Lower lobe of right lung (tissue), 2 donors: ENCODE measurements at regions not wholly inside any gene's neighbourhood (a gene's known extent, or its start where the extent isn't known, plus 50 kb on each side); places are given as distances from the start of the nearest gene placed in this dataset.

Experiments
- ATAC-seq, 2 donors: fragments of 200-7000 bp; cut with Tn5 transposase; one replicate each; pipeline ENCODE4 v1.9.1; 2020 to 2022; ENCODE audit warnings: mild to moderate bottlenecking in 2 of 2, moderate library complexity in 2 of 2
- DNase-seq: peaks from one replicate; pipeline ENCODE4 v3.0.0-alpha.2; 2020
- H3K27ac ChIP-seq: fragments of 200-600 bp; one replicate; pipeline ENCODE4 v1.8.0; 2022
- H3K27me3 ChIP-seq: fragments of 200-600 bp; one replicate; pipeline ENCODE4 v1.8.0; 2022; ENCODE audit warnings: low read depth
- H3K36me3 ChIP-seq: fragments of 200-600 bp; one replicate; pipeline ENCODE4 v1.8.0; 2022; ENCODE audit warnings: mild to moderate bottlenecking
- H3K4me1 ChIP-seq: fragments of 200-600 bp; one replicate; pipeline ENCODE4 v1.8.0; 2022
- H3K4me3 ChIP-seq: fragments of 200-600 bp; one replicate; pipeline ENCODE4 v1.8.0; 2022; ENCODE audit warnings: mild to moderate bottlenecking
- H3K9me3 ChIP-seq: fragments of 200-600 bp; one replicate; pipeline ENCODE4 v1.8.0; 2022
- CTCF ChIP-seq: fragments of 200-600 bp; IDR thresholded peaks from one replicate; pipeline ENCODE4 v1.8.0; 2022; ENCODE audit warnings: antibody characterized with exemption, mild to moderate bottlenecking
- intact Hi-C: fragments of 100-400 bp; cut with DNase I; formaldehyde crosslinking; loops from one replicate; pipeline ENCODE4 v1.11.0; 2022
- donor health status: DM: no; HTN: yes; CAD: no; lungs with severe emphysema.

- no peak for DNase-seq
- Histone ChIP-seq H3K27me3 (no peaks in the 10 kb centered on the region), H3K9me3 (no peaks in the 10 kb centered on the region), H3K36me3 (no peaks in the 10 kb centered on the region), H3K4me3 (no peak overlapping the region), H3K27ac (no peak overlapping the region), H3K4me1 (no peaks in the 10 kb centered on the region)
- no peak for ATAC-seq
- intact Hi-C loops, result no loop called here
- no peak for TF ChIP-seq CTCF
Observed at GRCh38 chr14:49401373-49401772, 184.8 kb downstream of the RPS29 start.

GRCh38 chr14:49396801-49397200 lies 189.4 kb downstream of the RPS29 start:
- Histone ChIP-seq H3K4me3 (no peak overlapping the region), H3K36me3 (no peaks in the 10 kb centered on the region), H3K27ac (no peak overlapping the region), H3K9me3 (no peaks in the 10 kb centered on the region), H3K4me1 (no peaks in the 10 kb centered on the region), H3K27me3 (no peaks in the 10 kb centered on the region)
- TF ChIP-seq CTCF, result no peak
- intact Hi-C loops, result no loop called here
- DNase-seq (no peak), ATAC-seq (no peak)

GRCh38 chr14:49381778-49382177 lies 204.4 kb downstream of the RPS29 start:
- no peaks in the 10 kb centered on the region for H3K36me3 ChIP-seq
- H3K9me3 ChIP-seq, result no peaks in the 10 kb centered on the region
- intact Hi-C loops, result no loop called here
- H3K4me1 ChIP-seq, result no peaks in the 10 kb centered on the region
- no peak for TF ChIP-seq CTCF
- no peaks in the 10 kb centered on the region for H3K27me3 ChIP-seq
- no peak overlapping the region for H3K4me3 ChIP-seq
- ATAC-seq, result no peak
- no peak for DNase-seq
- H3K27ac ChIP-seq, result no peak overlapping the region

GRCh38 chr14:49367696-49368095 lies 218.5 kb downstream of the RPS29 start:
- TF ChIP-seq CTCF, result no peak
- Histone ChIP-seq H3K9me3 (no peaks in the 10 kb centered on the region), H3K27ac (no peak overlapping the region), H3K4me1 (no peaks in the 10 kb centered on the region), H3K4me3 (no peak overlapping the region), H3K27me3 (no peaks in the 10 kb centered on the region), H3K36me3 (no peaks in the 10 kb centered on the region)
- intact Hi-C loops, result no loop called here
- ATAC-seq, result no peak
- no peak for DNase-seq

GRCh38 chr14:49366416-49366815 lies 219.8 kb downstream of the RPS29 start:
- no peaks in the 10 kb centered on the region for H3K9me3 ChIP-seq
- H3K27me3 ChIP-seq, result no peaks in the 10 kb centered on the region
- ATAC-seq (no peak), DNase-seq (no peak)
- TF ChIP-seq CTCF, result no peak
- no peaks in the 10 kb centered on the region for H3K4me1 ChIP-seq
- intact Hi-C loops, result no loop called here
- H3K36me3 ChIP-seq, result no peaks in the 10 kb centered on the region
- no peak overlapping the region for H3K27ac ChIP-seq
- no peak overlapping the region for H3K4me3 ChIP-seq

GRCh38 chr14:49364752-49365117 lies 221.4 kb downstream of the RPS29 start:
- no peaks in the 10 kb centered on the region for H3K9me3 ChIP-seq
- no peak for ATAC-seq
- intact Hi-C loops, result no loop called here
- no peaks in the 10 kb centered on the region for H3K27me3 ChIP-seq
- no peaks in the 10 kb centered on the region for H3K4me1 ChIP-seq
- no peak for DNase-seq
- H3K27ac ChIP-seq, result no peak overlapping the region
- H3K4me3 ChIP-seq, result no peak overlapping the region
- TF ChIP-seq CTCF, result no peak
- no peaks in the 10 kb centered on the region for H3K36me3 ChIP-seq
